Natural killer cell (primary cell): ENCODE measurements at regions not wholly inside any gene's neighbourhood (a gene's known extent, or its start where the extent isn't known, plus 50 kb on each side); places are given as distances from the start of the nearest gene placed in this dataset.

ENCODE experiments used
- ATAC-seq, 3 donors: fragments of 150-1000 bp in 2 of 3; fragments of 200-7000 bp in 1 of 3; cut with Tn5 transposase; 1 replicate in 1 of 3; 2 replicates in 2 of 3; pipeline ENCODE4 v1.10.0; 2021; ENCODE audit warnings: mild to moderate bottlenecking in 2 of 3, moderate library complexity in 2 of 3
- DNase-seq, 2 donors: peaks; one replicate each; pipeline versions ENCODE4 v3.0.0 to v3.0.0-alpha.2; 2013 to 2021; ENCODE audit warnings: mixed read lengths in 1 of 2
- H3K27ac ChIP-seq: one replicate; pipeline ENCODE4 v1.5.1; 2013; ENCODE audit warnings: mild to moderate bottlenecking, low read length
- H3K27me3 ChIP-seq: one replicate; pipeline ENCODE4 v1.6.1; 2013; ENCODE audit warnings: low read length; ENCODE audit not compliant: control insufficient read depth, insufficient read depth
- H3K36me3 ChIP-seq: one replicate; pipeline ENCODE4 v1.6.1; 2013; ENCODE audit warnings: low read length; ENCODE audit not compliant: control insufficient read depth, insufficient read depth
- H3K4me1 ChIP-seq: one replicate; pipeline ENCODE4 v1.6.1; 2013; ENCODE audit warnings: low read length; ENCODE audit not compliant: control insufficient read depth, insufficient read depth
- H3K4me3 ChIP-seq: one replicate; pipeline ENCODE4 v1.5.1; 2013; ENCODE audit warnings: low read length
- H3K9me3 ChIP-seq: one replicate; pipeline ENCODE4 v1.6.1; 2013; ENCODE audit warnings: low read length; ENCODE audit not compliant: control insufficient read depth, insufficient read depth
- H3K27ac Mint-ChIP-seq, 2 donors: one replicate each; pipeline ENCODE4 v1.8.0; 2022; ENCODE audit warnings: mild to moderate bottlenecking in 2 of 2, mixed read lengths in 2 of 2, moderate library complexity in 1 of 2
- H3K27me3 Mint-ChIP-seq, 2 donors: one replicate each; pipeline ENCODE4 v1.8.0; 2022; ENCODE audit warnings: low read depth in 2 of 2, mixed read lengths in 2 of 2
- H3K36me3 Mint-ChIP-seq: one replicate; pipeline ENCODE4 v1.8.0; 2022; ENCODE audit warnings: mixed read lengths
- H3K4me1 Mint-ChIP-seq, 2 donors: one replicate each; pipeline ENCODE4 v1.8.0; 2022; ENCODE audit warnings: mixed read lengths in 2 of 2
- H3K4me3 Mint-ChIP-seq: one replicate; pipeline ENCODE4 v1.8.0; 2022; ENCODE audit warnings: mild to moderate bottlenecking, moderate library complexity, mixed read lengths
- H3K9me3 Mint-ChIP-seq, 2 donors: one replicate each; pipeline ENCODE4 v1.8.0; 2022; ENCODE audit warnings: mixed read lengths in 2 of 2
- WGBS: methylation state at CpG from one replicate; pipeline ENCODE4 v1.1.7; 2013; ENCODE audit warnings: missing lambda C conversion rate; ENCODE audit not compliant: insufficient coverage; 5-methylcytosine and 5-hydroxymethylcytosine counted together
- intact Hi-C: fragments of 100-400 bp; cut with micrococcal nuclease; formaldehyde crosslinking; loops from one replicate; pipeline ENCODE4 v1.14.2; 2022
- TF ChIP-seq, protein P1 (sequence below): fragments of 200-600 bp; IDR thresholded peaks from one replicate; pipeline ENCODE4 v1.8.0; 2022; ENCODE audit warnings: antibody characterized with exemption

DNA sequence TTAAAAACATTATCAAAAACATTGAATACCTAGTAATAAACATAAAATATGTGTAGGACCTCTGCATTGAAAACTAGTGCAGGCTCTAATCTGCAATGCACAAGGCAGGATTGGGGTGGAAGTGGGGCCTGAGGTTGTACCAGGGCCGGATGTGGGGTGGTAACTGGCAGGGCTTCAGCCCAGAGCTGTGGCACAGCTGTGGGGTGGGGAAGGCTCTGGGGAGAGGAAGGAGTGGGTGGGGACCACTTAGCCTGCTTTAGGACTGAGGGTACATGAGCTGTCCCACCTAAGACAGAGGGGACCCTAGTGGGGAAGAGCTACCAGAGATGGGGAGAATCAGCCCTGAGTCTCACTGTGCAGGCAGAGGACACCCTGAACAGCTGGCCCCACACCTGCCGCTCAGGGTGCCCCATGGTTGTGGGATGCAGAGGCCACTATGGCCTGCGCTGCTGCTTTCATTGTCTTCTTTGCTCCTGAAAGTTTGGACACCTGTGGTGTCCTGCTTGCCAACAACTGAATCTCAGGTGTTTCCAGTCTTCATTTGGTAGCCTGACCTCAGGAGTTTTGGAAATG lies 311.4 kb downstream of the TLE4 start:
- Mint-ChIP-seq H3K27ac (peak overlapping the region in 1 of 2 donors; percentile 81), H3K4me3 (peak overlapping the region; percentile 47), H3K4me1 (peaks cover 57 to 71% of the 10 kb centered on the region in 2 donors), H3K9me3 (no peaks in the 10 kb centered on the region), H3K36me3 (no peaks in the 10 kb centered on the region), H3K27me3 (no peaks in the 10 kb centered on the region)
- peak; percentile 55 to 70 for DNase-seq
- H3K9me3 ChIP-seq = no peaks in the 10 kb centered on the region
- intact Hi-C loops = loop anchor here (10.0 kb wide), 1 partner anchor 308 kb away; the partner anchor contains the start of gene TLE4
- ATAC-seq = peak; percentile 90 to 99 (median 91)
- H3K36me3 ChIP-seq = no peaks in the 10 kb centered on the region
- H3K4me1 ChIP-seq = peaks cover 26% of the 10 kb centered on the region
- no peaks in the 10 kb centered on the region for H3K27me3 ChIP-seq
- TF ChIP-seq, protein P1, sequence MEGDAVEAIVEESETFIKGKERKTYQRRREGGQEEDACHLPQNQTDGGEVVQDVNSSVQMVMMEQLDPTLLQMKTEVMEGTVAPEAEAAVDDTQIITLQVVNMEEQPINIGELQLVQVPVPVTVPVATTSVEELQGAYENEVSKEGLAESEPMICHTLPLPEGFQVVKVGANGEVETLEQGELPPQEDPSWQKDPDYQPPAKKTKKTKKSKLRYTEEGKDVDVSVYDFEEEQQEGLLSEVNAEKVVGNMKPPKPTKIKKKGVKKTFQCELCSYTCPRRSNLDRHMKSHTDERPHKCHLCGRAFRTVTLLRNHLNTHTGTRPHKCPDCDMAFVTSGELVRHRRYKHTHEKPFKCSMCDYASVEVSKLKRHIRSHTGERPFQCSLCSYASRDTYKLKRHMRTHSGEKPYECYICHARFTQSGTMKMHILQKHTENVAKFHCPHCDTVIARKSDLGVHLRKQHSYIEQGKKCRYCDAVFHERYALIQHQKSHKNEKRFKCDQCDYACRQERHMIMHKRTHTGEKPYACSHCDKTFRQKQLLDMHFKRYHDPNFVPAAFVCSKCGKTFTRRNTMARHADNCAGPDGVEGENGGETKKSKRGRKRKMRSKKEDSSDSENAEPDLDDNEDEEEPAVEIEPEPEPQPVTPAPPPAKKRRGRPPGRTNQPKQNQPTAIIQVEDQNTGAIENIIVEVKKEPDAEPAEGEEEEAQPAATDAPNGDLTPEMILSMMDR = no peak
- H3K27ac ChIP-seq = no peak overlapping the region
- 12% methylated on average over 3 of the region's 3 CpGs for WGBS
- no peak overlapping the region for H3K4me3 ChIP-seq

DNA sequence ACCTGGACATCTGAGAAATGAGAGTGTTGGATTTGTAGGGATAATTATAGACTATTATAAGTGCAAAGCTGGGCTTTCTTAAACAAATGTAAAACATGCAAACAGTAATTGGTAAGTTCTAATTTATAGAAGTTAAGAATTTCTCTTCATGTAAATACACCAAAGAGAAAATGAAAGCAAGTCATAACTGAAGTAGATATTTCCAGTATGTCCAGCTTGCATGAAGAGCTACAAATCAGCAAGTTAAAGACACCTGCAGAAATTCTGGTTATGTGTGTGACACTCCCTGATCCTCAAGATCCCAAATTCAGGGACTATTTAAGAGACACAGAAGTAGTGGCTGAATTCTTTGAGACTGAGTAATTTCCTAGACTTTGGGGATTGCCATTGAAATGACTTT lies 308.9 kb downstream of the TLE4 start:
- Histone ChIP-seq H3K4me1 (peaks cover 26% of the 10 kb centered on the region), H3K4me3 (no peak overlapping the region), H3K27me3 (no peaks in the 10 kb centered on the region), H3K36me3 (no peaks in the 10 kb centered on the region), H3K27ac (no peak overlapping the region), H3K9me3 (no peaks in the 10 kb centered on the region)
- TF ChIP-seq, protein P1 = no peak
- Mint-ChIP-seq H3K4me1 (peaks cover 62 to 65% of the 10 kb centered on the region in 2 donors), H3K27me3 (no peaks in the 10 kb centered on the region), H3K9me3 (no peaks in the 10 kb centered on the region), H3K4me3 (peak overlapping the region; percentile 55), H3K36me3 (no peaks in the 10 kb centered on the region), H3K27ac (peak overlapping the region in 1 of 2 donors; percentile 21)
- DNase-seq (no peak), ATAC-seq (no peak)
- intact Hi-C loops = loop anchor here (10.0 kb wide), 1 partner anchor 306 kb away; the partner anchor contains the start of gene TLE4

DNA sequence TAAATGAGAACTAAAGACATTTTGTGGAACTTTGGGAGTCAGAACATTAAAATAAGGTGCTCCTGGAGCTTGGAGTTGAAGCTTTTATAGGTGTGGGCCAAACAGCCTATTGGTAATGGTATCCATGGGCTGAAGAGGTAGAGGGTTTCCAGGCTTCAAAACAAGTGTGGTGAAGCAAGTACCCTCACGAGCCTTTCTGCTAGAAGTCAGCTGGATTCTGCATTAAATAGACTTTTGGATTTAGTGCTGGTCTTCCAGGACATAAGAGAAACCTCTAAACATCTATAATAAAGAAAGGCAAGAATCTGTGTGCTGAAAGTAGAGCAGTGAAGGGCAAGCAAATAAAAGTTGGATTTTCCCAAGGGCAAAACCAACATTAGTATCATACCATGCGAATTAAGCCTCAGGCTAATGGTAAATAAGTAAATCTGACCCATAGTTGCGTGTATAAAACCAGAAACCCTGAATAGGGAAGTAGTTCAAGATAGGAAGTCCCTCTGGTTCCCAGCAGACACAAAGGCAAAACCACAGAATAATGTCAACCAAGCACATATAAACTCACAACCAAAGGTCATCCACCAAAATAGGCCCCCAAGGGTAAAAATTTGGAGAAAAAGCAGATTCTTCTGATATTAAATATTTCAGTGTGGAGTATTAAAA lies 306.3 kb downstream of the TLE4 start:
- Histone ChIP-seq H3K9me3 (no peaks in the 10 kb centered on the region), H3K27ac (no peak overlapping the region), H3K36me3 (no peaks in the 10 kb centered on the region), H3K4me1 (peaks cover 2% of the 10 kb centered on the region), H3K27me3 (no peaks in the 10 kb centered on the region), H3K4me3 (no peak overlapping the region)
- DNase-seq (no peak), ATAC-seq (no peak)
- TF ChIP-seq, protein P1 = no peak
- H3K27ac Mint-ChIP-seq = no peak overlapping the region
- H3K4me3 Mint-ChIP-seq = no peak overlapping the region
- H3K27me3 Mint-ChIP-seq = peaks cover 0 to 4% of the 10 kb centered on the region in 2 donors
- H3K9me3 Mint-ChIP-seq = no peaks in the 10 kb centered on the region
- H3K4me1 Mint-ChIP-seq = peaks cover 37 to 40% of the 10 kb centered on the region in 2 donors
- WGBS = 23% methylated on average over 2 of the region's 3 CpGs
- H3K36me3 Mint-ChIP-seq = no peaks in the 10 kb centered on the region
- intact Hi-C loops = no loop called here
